ENCODE measurements at regions not wholly inside any gene's neighbourhood (a gene's known extent, or its start where the extent isn't known, plus 50 kb on each side); places are given as distances from the start of the nearest gene placed in this dataset.

- Mint-ChIP-seq H3K36me3 (ENCODE audit: low read depth) (no peaks in the 10 kb centered on the region), H3K27me3 (no peaks in the 10 kb centered on the region), H3K27ac (peak overlapping the region; percentile 59), H3K9me3 (no peaks in the 10 kb centered on the region), H3K4me3 (no peak overlapping the region), H3K4me1 (ENCODE audit: low read depth) (peaks cover 10% of the 10 kb centered on the region)
- intact Hi-C loops (cut with micrococcal nuclease): loop anchor here (2.0 kb wide), 1 partner anchor 463 kb away; no protein-coding TSS in a partner anchor
These were observed 130.7 kb upstream of the GPRIN3 start for GRCh38 chr4:89438102-89438831.

GRCh38 chr4:89434364-89434988 lies 126.9 kb upstream of the GPRIN3 start:
- H3K4me1 Mint-ChIP-seq (ENCODE audit: low read depth): peaks cover 17% of the 10 kb centered on the region
- H3K27me3 Mint-ChIP-seq: no peaks in the 10 kb centered on the region
- no peak overlapping the region for H3K27ac Mint-ChIP-seq
- H3K4me3 Mint-ChIP-seq: no peak overlapping the region
- intact Hi-C loops (cut with micrococcal nuclease): loop anchor here (1.0 kb wide), 2 partner anchors 180 to 207 kb away; no protein-coding TSS in a partner anchor
- H3K9me3 Mint-ChIP-seq: no peaks in the 10 kb centered on the region
- no peaks in the 10 kb centered on the region for H3K36me3 Mint-ChIP-seq (ENCODE audit: low read depth)

GRCh38 chr4:89427782-89428181 lies 120.2 kb upstream of the GPRIN3 start:
- H3K9me3 Mint-ChIP-seq: no peaks in the 10 kb centered on the region
- no peak overlapping the region for H3K4me3 Mint-ChIP-seq
- peaks cover 7% of the 10 kb centered on the region for H3K4me1 Mint-ChIP-seq (ENCODE audit: low read depth)
- no peaks in the 10 kb centered on the region for H3K36me3 Mint-ChIP-seq (ENCODE audit: low read depth)
- intact Hi-C loops (cut with micrococcal nuclease): no loop called here
- H3K27ac Mint-ChIP-seq: no peak overlapping the region
- H3K27me3 Mint-ChIP-seq: no peaks in the 10 kb centered on the region

GRCh38 chr4:89425023-89425422 lies 117.4 kb upstream of the GPRIN3 start:
- Mint-ChIP-seq H3K36me3 (ENCODE audit: low read depth) (no peaks in the 10 kb centered on the region), H3K27ac (no peak overlapping the region), H3K27me3 (no peaks in the 10 kb centered on the region), H3K4me1 (ENCODE audit: low read depth) (peaks cover 5% of the 10 kb centered on the region), H3K4me3 (no peak overlapping the region), H3K9me3 (no peaks in the 10 kb centered on the region)
- intact Hi-C loops (cut with micrococcal nuclease): no loop called here

- H3K27me3 Mint-ChIP-seq: no peaks in the 10 kb centered on the region
- no peak overlapping the region for H3K4me3 Mint-ChIP-seq
- no peaks in the 10 kb centered on the region for H3K9me3 Mint-ChIP-seq
- intact Hi-C loops (cut with micrococcal nuclease): no loop called here
- no peaks in the 10 kb centered on the region for H3K36me3 Mint-ChIP-seq (ENCODE audit: low read depth)
- H3K27ac Mint-ChIP-seq: no peak overlapping the region
- H3K4me1 Mint-ChIP-seq (ENCODE audit: low read depth): no peaks in the 10 kb centered on the region
These were observed 114.9 kb upstream of the GPRIN3 start for GRCh38 chr4:89422441-89422990.

GRCh38 chr4:89420507-89420906 lies 112.9 kb upstream of the GPRIN3 start:
- H3K27ac Mint-ChIP-seq: no peak overlapping the region
- no peaks in the 10 kb centered on the region for H3K9me3 Mint-ChIP-seq
- H3K4me3 Mint-ChIP-seq: no peak overlapping the region
- H3K4me1 Mint-ChIP-seq (ENCODE audit: low read depth): no peaks in the 10 kb centered on the region
- no peaks in the 10 kb centered on the region for H3K36me3 Mint-ChIP-seq (ENCODE audit: low read depth)
- intact Hi-C loops (cut with micrococcal nuclease): no loop called here
- H3K27me3 Mint-ChIP-seq: no peaks in the 10 kb centered on the region

- intact Hi-C loops (cut with micrococcal nuclease): no loop called here
- Mint-ChIP-seq H3K4me3 (no peak overlapping the region), H3K36me3 (ENCODE audit: low read depth) (no peaks in the 10 kb centered on the region), H3K9me3 (no peaks in the 10 kb centered on the region), H3K27ac (no peak overlapping the region), H3K27me3 (no peaks in the 10 kb centered on the region), H3K4me1 (ENCODE audit: low read depth) (no peaks in the 10 kb centered on the region)
These were observed 111.6 kb upstream of the GPRIN3 start for GRCh38 chr4:89419111-89419695.

GRCh38 chr4:89416960-89417359 lies 109.4 kb upstream of the GPRIN3 start:
- no peaks in the 10 kb centered on the region for H3K27me3 Mint-ChIP-seq
- intact Hi-C loops (cut with micrococcal nuclease): no loop called here

GRCh38 chr4:89413518-89413917 lies 105.9 kb upstream of the GPRIN3 start:
- peaks cover 23% of the 10 kb centered on the region for H3K4me1 Mint-ChIP-seq (ENCODE audit: low read depth)
- H3K36me3 Mint-ChIP-seq (ENCODE audit: low read depth): no peaks in the 10 kb centered on the region
- no peak overlapping the region for H3K27ac Mint-ChIP-seq
- no peak overlapping the region for H3K4me3 Mint-ChIP-seq
- intact Hi-C loops (cut with micrococcal nuclease): no loop called here
- H3K27me3 Mint-ChIP-seq: no peaks in the 10 kb centered on the region
- no peaks in the 10 kb centered on the region for H3K9me3 Mint-ChIP-seq

More at GRCh38 chr4:89416960-89417359, 109.4 kb upstream of the GPRIN3 start:
- no peaks in the 10 kb centered on the region for H3K9me3 Mint-ChIP-seq
- no peak overlapping the region for H3K4me3 Mint-ChIP-seq
- peaks cover 5% of the 10 kb centered on the region for H3K4me1 Mint-ChIP-seq (ENCODE audit: low read depth)
- H3K27ac Mint-ChIP-seq: no peak overlapping the region
- H3K36me3 Mint-ChIP-seq (ENCODE audit: low read depth): no peaks in the 10 kb centered on the region

GRCh38 chr4:89411539-89412309 lies 104.1 kb upstream of the GPRIN3 start:
- Mint-ChIP-seq H3K4me3 (no peak overlapping the region), H3K4me1 (ENCODE audit: low read depth) (peaks cover 24% of the 10 kb centered on the region), H3K9me3 (no peaks in the 10 kb centered on the region), H3K27me3 (no peaks in the 10 kb centered on the region), H3K36me3 (ENCODE audit: low read depth) (no peaks in the 10 kb centered on the region), H3K27ac (no peak overlapping the region)
- intact Hi-C loops (cut with micrococcal nuclease): no loop called here

GRCh38 chr4:89410687-89411086 lies 103.1 kb upstream of the GPRIN3 start:
- peaks cover 24% of the 10 kb centered on the region for H3K4me1 Mint-ChIP-seq (ENCODE audit: low read depth)
- H3K4me3 Mint-ChIP-seq: no peak overlapping the region
- H3K36me3 Mint-ChIP-seq (ENCODE audit: low read depth): no peaks in the 10 kb centered on the region
- H3K27me3 Mint-ChIP-seq: no peaks in the 10 kb centered on the region
- no peaks in the 10 kb centered on the region for H3K9me3 Mint-ChIP-seq
- no peak overlapping the region for H3K27ac Mint-ChIP-seq
- intact Hi-C loops (cut with micrococcal nuclease): no loop called here

GRCh38 chr4:89404530-89404929 lies 96.9 kb upstream of the GPRIN3 start:
- intact Hi-C loops (cut with micrococcal nuclease): no loop called here
- Mint-ChIP-seq H3K9me3 (no peaks in the 10 kb centered on the region), H3K36me3 (ENCODE audit: low read depth) (no peaks in the 10 kb centered on the region), H3K27ac (no peak overlapping the region), H3K4me3 (no peak overlapping the region), H3K4me1 (ENCODE audit: low read depth) (peaks cover 10% of the 10 kb centered on the region), H3K27me3 (no peaks in the 10 kb centered on the region)

GRCh38 chr4:89403826-89404225 lies 96.2 kb upstream of the GPRIN3 start:
- Mint-ChIP-seq H3K36me3 (ENCODE audit: low read depth) (no peaks in the 10 kb centered on the region), H3K4me1 (ENCODE audit: low read depth) (peaks cover 3% of the 10 kb centered on the region), H3K9me3 (no peaks in the 10 kb centered on the region), H3K27ac (no peak overlapping the region), H3K27me3 (no peaks in the 10 kb centered on the region), H3K4me3 (no peak overlapping the region)
- intact Hi-C loops (cut with micrococcal nuclease): no loop called here

All from dendritic cell treated with granulocyte-macrophage colony-stimulating factor and Interleukin-4, amounts not matched to agents 40 ng/mL and 50 ng/mL, for 4 days (primary cell).